Esophagus muscularis mucosa (tissue), 3 donors: ENCODE measurements at regions not wholly inside any gene's neighbourhood (a gene's known extent, or its start where the extent isn't known, plus 50 kb on each side); places are given as distances from the start of the nearest gene placed in this dataset.

Experiments
- CTCF ChIP-seq, 3 experiments: fragments of 200-600 bp in 2 of 3; fragments of 450-650 bp in 1 of 3; sonication (generic) in 2 of 3; IDR thresholded peaks; one replicate each; pipeline ENCODE4 v1.5.1; 2017 to 2019; ENCODE audit warnings: antibody characterized with exemption in 3 of 3, mild to moderate bottlenecking in 2 of 3, moderate library complexity in 1 of 3
- POLR2A ChIP-seq: fragments of 450-650 bp; IDR thresholded peaks from one replicate; pipeline ENCODE4 v1.6.1; 2017; ENCODE audit warnings: antibody characterized with exemption, moderate library complexity, mild to moderate bottlenecking, low read depth

- TF ChIP-seq CTCF (IDR thresholded peaks at IDR 0.05) = no peak
- no peak for TF ChIP-seq POLR2A
Measured at GRCh38 chrX:23559975-23560374, 107.3 kb upstream of the PRDX4 start.
